Inflammatory macrophage (primary cell): ENCODE measurements at regions not wholly inside any gene's neighbourhood (a gene's known extent, or its start where the extent isn't known, plus 50 kb on each side); places are given as distances from the start of the nearest gene placed in this dataset.

Experiments used
- DNase-seq, 2 donors: peaks; one replicate each; pipeline ENCODE4 v3.0.0-alpha.2; 2020 to 2022

GRCh38 chr5:118029807-118030206 lies 958.5 kb downstream of the DTWD2 start:
- DNase-seq = no peak

GRCh38 chr5:118022062-118022461 lies 966.3 kb downstream of the DTWD2 start:
- no peak for DNase-seq

- DNase-seq = no peak
Observed at GRCh38 chr5:118017536-118017935, 970.8 kb downstream of the DTWD2 start.

- no peak for DNase-seq
Observed at GRCh38 chr5:118016396-118016795, 972.0 kb downstream of the DTWD2 start.

GRCh38 chr5:118015511-118015910 lies 972.8 kb downstream of the DTWD2 start:
- DNase-seq = no peak

- DNase-seq = no peak
Observed at GRCh38 chr5:118009741-118010297, 978.5 kb downstream of the DTWD2 start.

- no peak for DNase-seq
Observed at GRCh38 chr5:118008779-118009178, 979.6 kb downstream of the DTWD2 start.

- no peak for DNase-seq
Observed at GRCh38 chr5:118007262-118007661, 981.1 kb downstream of the DTWD2 start.

- no peak for DNase-seq
Observed at GRCh38 chr5:118006219-118006618, 982.1 kb downstream of the DTWD2 start.

GRCh38 chr5:117999939-118000549 lies 988.3 kb downstream of the DTWD2 start:
- DNase-seq = no peak

GRCh38 chr5:117982691-117983090 lies 1005.7 kb downstream of the DTWD2 start:
- DNase-seq = no peak

- DNase-seq = no peak
Observed at GRCh38 chr5:117973785-117974184, 1014.6 kb downstream of the DTWD2 start.

- DNase-seq = no peak
Observed at GRCh38 chr5:117955831-117956230, 1032.5 kb downstream of the DTWD2 start.

GRCh38 chr5:117954331-117954730 lies 1034.0 kb downstream of the DTWD2 start:
- DNase-seq = no peak

- DNase-seq = no peak
Observed at GRCh38 chr5:117953272-117953671, 1035.1 kb downstream of the DTWD2 start.

GRCh38 chr5:117947836-117948235 lies 1040.5 kb downstream of the DTWD2 start:
- DNase-seq = no peak

GRCh38 chr5:117947121-117947520 lies 1041.2 kb downstream of the DTWD2 start:
- no peak for DNase-seq

- DNase-seq = no peak
Observed at GRCh38 chr5:117945258-117945657, 1043.1 kb downstream of the DTWD2 start.

GRCh38 chr5:117943541-117943940 lies 1044.8 kb downstream of the DTWD2 start:
- DNase-seq = peak in 1 of 2 donors; percentile 38

- DNase-seq = peak in 1 of 2 donors; percentile 12
Observed at GRCh38 chr5:117942861-117943519, 1045.4 kb downstream of the DTWD2 start.

- DNase-seq = no peak
Observed at GRCh38 chr5:117893211-117893610, 1095.1 kb downstream of the DTWD2 start.

- DNase-seq = no peak
Observed at GRCh38 chr5:117892360-117892759, 1096.0 kb downstream of the DTWD2 start.

GRCh38 chr5:117889596-117889995 lies 1098.8 kb downstream of the DTWD2 start:
- DNase-seq = no peak

GRCh38 chr5:117888688-117889087 lies 1099.7 kb downstream of the DTWD2 start:
- DNase-seq = peak; percentile 49 to 52
